ENCODE measurements at regions not wholly inside any gene's neighbourhood (a gene's known extent, or its start where the extent isn't known, plus 50 kb on each side); places are given as distances from the start of the nearest gene placed in this dataset.
A peak's percentile ranks its signal among the peaks of the same experiment; 100 is the strongest.

- H3K9me3 ChIP-seq (ENCODE audit: control insufficient read depth, low read length), result no peaks in the 10 kb centered on the region
- H3K9ac ChIP-seq (ENCODE audit: low read length), result no peak overlapping the region
- 72% methylated on average over 2 of the region's 2 CpGs for WGBS
- no peak overlapping the region for H3K4me3 ChIP-seq (ENCODE audit: insufficient read depth in 1 of 2, low read depth in 1 of 2, low read length in 2 of 2)
- no peaks in the 10 kb centered on the region for H3K79me1 ChIP-seq (replicated peaks; ENCODE audit: low read length, poor library complexity, severe bottlenecking)
- no peak overlapping the region for H3K14ac ChIP-seq (ENCODE audit: low read length in 2 of 2)
- H2AFZ ChIP-seq (ENCODE audit: low read depth, low read length), result no peak overlapping the region
- H2BK12ac ChIP-seq (ENCODE audit: low read length in 2 of 2), result no peak overlapping the region
- no peak overlapping the region for H2BK5ac ChIP-seq (ENCODE audit: low read depth, low read length, poor library complexity, severe bottlenecking)
- no peak overlapping the region for H3K4me2 ChIP-seq (ENCODE audit: low read length, poor library complexity, severe bottlenecking)
- H3K27ac ChIP-seq (ENCODE audit: low read length, poor library complexity, severe bottlenecking), result no peak overlapping the region
- H3K4me1 ChIP-seq (ENCODE audit: control insufficient read depth, insufficient read depth, low read depth, low read length), result peaks cover 3% of the 10 kb centered on the region
- no peak overlapping the region for H3K4ac ChIP-seq (ENCODE audit: low read depth in 1 of 2, low read length in 2 of 2)
- no peaks in the 10 kb centered on the region for H3K36me3 ChIP-seq (ENCODE audit: control insufficient read depth in 1 of 2, insufficient read depth in 2 of 2, low read depth in 1 of 2, low read length in 2 of 2)
- no peak overlapping the region for H2BK120ac ChIP-seq (ENCODE audit: low read depth, low read length)
- no peaks in the 10 kb centered on the region for H3K27me3 ChIP-seq (ENCODE audit: control insufficient read depth in 1 of 2, insufficient read depth in 1 of 2, low read length in 2 of 2)
- H4K91ac ChIP-seq (ENCODE audit: low read length), result no peak overlapping the region
- DNase-seq, result peak; percentile 45
- H2AK5ac ChIP-seq (ENCODE audit: low read length, severe bottlenecking), result no peak overlapping the region
- H3K18ac ChIP-seq (ENCODE audit: low read depth in 1 of 2, low read length in 2 of 2), result no peak overlapping the region
- no peak overlapping the region for H2BK15ac ChIP-seq (ENCODE audit: low read depth, poor library complexity, severe bottlenecking)
- H3K23ac ChIP-seq (ENCODE audit: low read length in 2 of 2), result no peak overlapping the region
- no peak overlapping the region for H4K8ac ChIP-seq (ENCODE audit: low read length)
Observed at GRCh38 chr18:22494771-22495170, 77.1 kb upstream of the CTAGE1 start.

- Histone ChIP-seq H3K4ac (ENCODE audit: low read depth in 1 of 2, low read length in 2 of 2) (no peak overlapping the region), H3K14ac (ENCODE audit: low read length in 2 of 2) (no peak overlapping the region), H3K4me2 (ENCODE audit: low read length, poor library complexity, severe bottlenecking) (no peak overlapping the region), H3K9me3 (ENCODE audit: control insufficient read depth, low read length) (no peaks in the 10 kb centered on the region), H3K79me1 (replicated peaks; ENCODE audit: low read length, poor library complexity, severe bottlenecking) (no peaks in the 10 kb centered on the region), H3K4me3 (ENCODE audit: insufficient read depth in 1 of 2, low read depth in 1 of 2, low read length in 2 of 2) (no peak overlapping the region), H2BK12ac (ENCODE audit: low read length in 2 of 2) (no peak overlapping the region), H2BK15ac (ENCODE audit: low read depth, poor library complexity, severe bottlenecking) (no peak overlapping the region), H3K9ac (ENCODE audit: low read length) (no peak overlapping the region), H3K18ac (ENCODE audit: low read depth in 1 of 2, low read length in 2 of 2) (no peak overlapping the region), H4K91ac (ENCODE audit: low read length) (no peak overlapping the region), H3K36me3 (ENCODE audit: control insufficient read depth in 1 of 2, insufficient read depth in 2 of 2, low read depth in 1 of 2, low read length in 2 of 2) (no peaks in the 10 kb centered on the region), H3K4me1 (ENCODE audit: control insufficient read depth, insufficient read depth, low read depth, low read length) (no peaks in the 10 kb centered on the region), H3K27me3 (ENCODE audit: control insufficient read depth in 1 of 2, insufficient read depth in 1 of 2, low read length in 2 of 2) (no peaks in the 10 kb centered on the region), H4K8ac (ENCODE audit: low read length) (no peak overlapping the region), H2BK120ac (ENCODE audit: low read depth, low read length) (no peak overlapping the region), H3K23ac (ENCODE audit: low read length in 2 of 2) (no peak overlapping the region), H2AFZ (ENCODE audit: low read depth, low read length) (no peak overlapping the region), H3K27ac (ENCODE audit: low read length, poor library complexity, severe bottlenecking) (no peak overlapping the region), H2AK5ac (ENCODE audit: low read length, severe bottlenecking) (no peak overlapping the region), H2BK5ac (ENCODE audit: low read depth, low read length, poor library complexity, severe bottlenecking) (no peak overlapping the region)
- no peak for DNase-seq
Observed at GRCh38 chr18:22499421-22499820, 81.7 kb upstream of the CTAGE1 start.

GRCh38 chr18:22503803-22504202, 86.1 kb upstream of the CTAGE1 start:
- 3% methylated on average over 3 of the region's 3 CpGs for WGBS
- H3K9me3 ChIP-seq (ENCODE audit: control insufficient read depth, low read length), result no peaks in the 10 kb centered on the region
- H2BK120ac ChIP-seq (ENCODE audit: low read depth, low read length), result peak overlapping the region; percentile 74

GRCh38 chr18:22504251-22505030, 86.7 kb upstream of the CTAGE1 start:
- Histone ChIP-seq H3K9ac (ENCODE audit: low read length) (peak overlapping the region; percentile 16), H3K79me1 (replicated peaks; ENCODE audit: low read length, poor library complexity, severe bottlenecking) (no peaks in the 10 kb centered on the region), H2AK5ac (ENCODE audit: low read length, severe bottlenecking) (no peak overlapping the region), H3K18ac (ENCODE audit: low read depth in 1 of 2, low read length in 2 of 2) (peak overlapping the region; percentile 92 to 98), H3K4me3 (ENCODE audit: insufficient read depth in 1 of 2, low read depth in 1 of 2, low read length in 2 of 2) (no peak overlapping the region), H2BK5ac (ENCODE audit: low read depth, low read length, poor library complexity, severe bottlenecking) (no peak overlapping the region), H3K27ac (ENCODE audit: low read length, poor library complexity, severe bottlenecking) (no peak overlapping the region), H3K4ac (ENCODE audit: low read depth in 1 of 2, low read length in 2 of 2) (peak overlapping the region; percentile 66 to 99), H2AFZ (ENCODE audit: low read depth, low read length) (no peak overlapping the region), H4K8ac (ENCODE audit: low read length) (peak overlapping the region; percentile 98), H3K4me1 (ENCODE audit: control insufficient read depth, insufficient read depth, low read depth, low read length) (no peaks in the 10 kb centered on the region), H2BK15ac (ENCODE audit: low read depth, poor library complexity, severe bottlenecking) (peak overlapping the region; percentile 82), H3K23ac (ENCODE audit: low read length in 2 of 2) (peak overlapping the region in 1 of 2 experiments; percentile 66), H2BK120ac (ENCODE audit: low read depth, low read length) (peak overlapping the region; percentile 81), H3K9me3 (ENCODE audit: control insufficient read depth, low read length) (no peaks in the 10 kb centered on the region), H3K36me3 (ENCODE audit: control insufficient read depth in 1 of 2, insufficient read depth in 2 of 2, low read depth in 1 of 2, low read length in 2 of 2) (no peaks in the 10 kb centered on the region), H3K14ac (ENCODE audit: low read length in 2 of 2) (peak overlapping the region in 1 of 2 experiments; percentile 5), H2BK12ac (ENCODE audit: low read length in 2 of 2) (peak overlapping the region; percentile 92 to 100), H3K4me2 (ENCODE audit: low read length, poor library complexity, severe bottlenecking) (no peak overlapping the region), H3K27me3 (ENCODE audit: control insufficient read depth in 1 of 2, insufficient read depth in 1 of 2, low read length in 2 of 2) (no peaks in the 10 kb centered on the region), H4K91ac (ENCODE audit: low read length) (peak overlapping the region; percentile 97)
- DNase-seq, result peak; percentile 88
- 10% methylated on average over 2 of the region's 2 CpGs for WGBS

More at GRCh38 chr18:22503803-22504202, 86.1 kb upstream of the CTAGE1 start:
- Histone ChIP-seq H3K9ac (ENCODE audit: low read length) (peak overlapping the region; percentile 16), H2BK12ac (ENCODE audit: low read length in 2 of 2) (peak overlapping the region; percentile 92 to 100), H4K8ac (ENCODE audit: low read length) (peak overlapping the region; percentile 98), H2AK5ac (ENCODE audit: low read length, severe bottlenecking) (no peak overlapping the region), H3K27ac (ENCODE audit: low read length, poor library complexity, severe bottlenecking) (no peak overlapping the region), H3K79me1 (replicated peaks; ENCODE audit: low read length, poor library complexity, severe bottlenecking) (no peaks in the 10 kb centered on the region), H3K23ac (ENCODE audit: low read length in 2 of 2) (peak overlapping the region in 1 of 2 experiments; percentile 66), H3K27me3 (ENCODE audit: control insufficient read depth in 1 of 2, insufficient read depth in 1 of 2, low read length in 2 of 2) (no peaks in the 10 kb centered on the region), H2AFZ (ENCODE audit: low read depth, low read length) (no peak overlapping the region), H3K4me1 (ENCODE audit: control insufficient read depth, insufficient read depth, low read depth, low read length) (no peaks in the 10 kb centered on the region), H3K36me3 (ENCODE audit: control insufficient read depth in 1 of 2, insufficient read depth in 2 of 2, low read depth in 1 of 2, low read length in 2 of 2) (no peaks in the 10 kb centered on the region), H2BK5ac (ENCODE audit: low read depth, low read length, poor library complexity, severe bottlenecking) (no peak overlapping the region), H3K18ac (ENCODE audit: low read depth in 1 of 2, low read length in 2 of 2) (peak overlapping the region; percentile 89 to 98), H2BK15ac (ENCODE audit: low read depth, poor library complexity, severe bottlenecking) (no peak overlapping the region), H3K4me3 (ENCODE audit: insufficient read depth in 1 of 2, low read depth in 1 of 2, low read length in 2 of 2) (no peak overlapping the region), H3K4me2 (ENCODE audit: low read length, poor library complexity, severe bottlenecking) (no peak overlapping the region), H3K14ac (ENCODE audit: low read length in 2 of 2) (peak overlapping the region in 1 of 2 experiments; percentile 5), H4K91ac (ENCODE audit: low read length) (peak overlapping the region; percentile 97), H3K4ac (ENCODE audit: low read depth in 1 of 2, low read length in 2 of 2) (peak overlapping the region; percentile 30 to 99)
- DNase-seq, result peak; percentile 99

Measured in mesenchymal stem cell (in vitro differentiated cells and primary cell).